Naive thymus-derived CD4-positive, alpha-beta T cell (primary cell): ENCODE measurements at regions not wholly inside any gene's neighbourhood (a gene's known extent, or its start where the extent isn't known, plus 50 kb on each side); places are given as distances from the start of the nearest gene placed in this dataset.

Source experiments
- ATAC-seq: fragments of 150-1000 bp; cut with Tn5 transposase; 2 replicates; pipeline ENCODE4 v1.10.0; 2021; ENCODE audit warnings: mild to moderate bottlenecking, moderate library complexity
- CTCF ChIA-PET: fragments of 350-600 bp; sonication (Branson Sonifier 250); formaldehyde crosslinking; loops from one replicate; lab custom pipeline; 2021; ENCODE audit warnings: antibody characterized with exemption; lab: Charles Lee
- POLR2A ChIA-PET: fragments of 350-600 bp; sonication (Branson Sonifier 250); formaldehyde crosslinking; loops from one replicate; lab custom pipeline; 2021; ENCODE audit warnings: antibody characterized with exemption, inconsistent platforms; lab: Charles Lee
- DNase-seq, 9 donors: peaks; one replicate each; pipeline versions ENCODE4 v3.0.0 to v3.0.0-alpha.2; 2020 to 2022; ENCODE audit warnings: mixed read lengths in 1 of 9
- H3K27ac ChIP-seq: one replicate; pipeline ENCODE4 v1.7.0; 2013; ENCODE audit warnings: mild to moderate bottlenecking, low read depth, low read length, moderate library complexity
- H3K27me3 ChIP-seq, 2 donors: one replicate each; pipeline ENCODE4 v1.7.0; 2013; ENCODE audit warnings: low read length in 2 of 2, mild to moderate bottlenecking in 2 of 2, moderate library complexity in 2 of 2; ENCODE audit not compliant: control insufficient read depth in 2 of 2, insufficient read depth in 2 of 2
- H3K36me3 ChIP-seq, 3 experiments: 1 replicate in 2 of 3; 2 replicates in 1 of 3; pipeline ENCODE4 v1.7.0; 2013; ENCODE audit warnings: low read length in 3 of 3, mild to moderate bottlenecking in 3 of 3, moderate library complexity in 1 of 3; ENCODE audit not compliant: insufficient read depth in 3 of 3, control insufficient read depth in 2 of 3
- H3K4me1 ChIP-seq, 2 donors: one replicate each; pipeline ENCODE4 v1.7.0; 2013; ENCODE audit warnings: low read length in 2 of 2, mild to moderate bottlenecking in 2 of 2, moderate library complexity in 1 of 2; ENCODE audit not compliant: control insufficient read depth in 2 of 2, insufficient read depth in 2 of 2
- H3K4me3 ChIP-seq: 2 replicates; pipeline ENCODE4 v1.7.0; 2013; ENCODE audit warnings: mild to moderate bottlenecking, low read length
- H3K9me3 ChIP-seq, 3 experiments: 1 replicate in 2 of 3; 2 replicates in 1 of 3; pipeline ENCODE4 v1.7.0; 2013; ENCODE audit warnings: low read length in 3 of 3; ENCODE audit not compliant: control insufficient read depth in 2 of 3
- H3K27ac Mint-ChIP-seq, 9 donors: one replicate each; pipeline ENCODE4 v1.8.0; 2020 to 2022; ENCODE audit warnings: mixed read lengths in 9 of 9, mild to moderate bottlenecking in 8 of 9, moderate library complexity in 5 of 9, inconsistent platforms in 2 of 9
- H3K27me3 Mint-ChIP-seq, 5 donors: one replicate each; pipeline ENCODE4 v1.8.0; 2021 to 2022; ENCODE audit warnings: mixed read lengths in 5 of 5, mild to moderate bottlenecking in 1 of 5
- H3K36me3 Mint-ChIP-seq, 5 donors: one replicate each; pipeline ENCODE4 v1.8.0; 2020 to 2022; ENCODE audit warnings: mixed read lengths in 5 of 5, mild to moderate bottlenecking in 3 of 5, inconsistent platforms in 1 of 5
- H3K4me1 Mint-ChIP-seq, 7 donors: one replicate each; pipeline ENCODE4 v1.8.0; 2020 to 2022; ENCODE audit warnings: mixed read lengths in 7 of 7, mild to moderate bottlenecking in 3 of 7, inconsistent platforms in 1 of 7
- H3K4me3 Mint-ChIP-seq, 10 donors: one replicate each; pipeline ENCODE4 v1.8.0; 2020 to 2022; ENCODE audit warnings: mild to moderate bottlenecking in 10 of 10, mixed read lengths in 10 of 10, moderate library complexity in 6 of 10, inconsistent platforms in 2 of 10
- H3K9me3 Mint-ChIP-seq, 11 donors: one replicate each; pipeline ENCODE4 v1.8.0; 2020 to 2022; ENCODE audit warnings: mixed read lengths in 11 of 11, mild to moderate bottlenecking in 4 of 11, inconsistent platforms in 1 of 11, moderate library complexity in 1 of 11
- intact Hi-C, 2 donors: fragments of 100-400 bp; cut with micrococcal nuclease; formaldehyde crosslinking; loops; one replicate each; pipeline ENCODE4 v1.15.1; 2023

DNA sequence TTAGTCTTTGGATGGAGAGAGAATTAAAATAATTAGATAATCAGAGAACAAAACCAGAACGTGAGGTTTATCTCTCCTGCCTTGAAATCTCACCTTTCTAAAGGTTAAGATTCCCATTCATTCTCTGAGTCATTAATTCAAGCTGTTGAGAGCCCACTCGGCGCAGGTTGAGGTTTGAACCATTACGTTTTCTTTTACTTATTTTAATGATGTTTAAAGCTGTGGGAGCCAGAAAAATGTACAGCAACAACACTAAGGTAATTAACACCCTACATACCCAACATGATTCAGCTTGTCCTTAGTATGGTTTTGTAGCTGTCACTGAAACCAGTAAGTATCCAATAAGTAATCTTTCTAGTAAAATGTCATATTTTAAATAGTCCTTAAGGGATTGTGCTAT lies 153.0 kb upstream of the ANK3 start:
- intact Hi-C loops: no loop called here
- Mint-ChIP-seq H3K27ac (no peak overlapping the region), H3K36me3 (peaks cover 0 to 16% (median 0%) of the 10 kb centered on the region in 5 donors), H3K9me3 (no peaks in the 10 kb centered on the region), H3K4me1 (peaks cover 0 to 23% (median 14%) of the 10 kb centered on the region in 7 donors), H3K27me3 (no peaks in the 10 kb centered on the region), H3K4me3 (no peak overlapping the region)
- Histone ChIP-seq H3K4me1 (no peaks in the 10 kb centered on the region), H3K4me3 (no peak overlapping the region), H3K27me3 (no peaks in the 10 kb centered on the region), H3K27ac (no peak overlapping the region), H3K9me3 (no peaks in the 10 kb centered on the region), H3K36me3 (no peaks in the 10 kb centered on the region)
- ChIA-PET CTCF (no interaction called here), POLR2A (no interaction called here)
- ATAC-seq (no peak), DNase-seq (no peak)

- H3K27ac Mint-ChIP-seq: peak overlapping the region in 1 of 9 donors; percentile 12
- Histone ChIP-seq H3K27me3 (no peaks in the 10 kb centered on the region), H3K36me3 (no peaks in the 10 kb centered on the region), H3K9me3 (no peaks in the 10 kb centered on the region), H3K4me1 (no peaks in the 10 kb centered on the region), H3K27ac (no peak overlapping the region), H3K4me3 (no peak overlapping the region)
- ATAC-seq: no peak
- POLR2A ChIA-PET: no interaction called here
- no peak overlapping the region for H3K4me3 Mint-ChIP-seq
- DNase-seq: no peak
- H3K4me1 Mint-ChIP-seq: peaks cover 0 to 23% (median 14%) of the 10 kb centered on the region in 7 donors
- CTCF ChIA-PET: interaction anchor here (0.6 kb wide), 1 partner anchor 30 kb away, joined by 4 read pairs; no protein-coding TSS in a partner anchor
- H3K36me3 Mint-ChIP-seq: peaks cover 0 to 16% (median 0%) of the 10 kb centered on the region in 5 donors
- H3K9me3 Mint-ChIP-seq: no peaks in the 10 kb centered on the region
- no peaks in the 10 kb centered on the region for H3K27me3 Mint-ChIP-seq
- intact Hi-C loops: no loop called here
Measured at GRCh38 chr10:60541451-60541850, 151.8 kb upstream of the ANK3 start.

DNA sequence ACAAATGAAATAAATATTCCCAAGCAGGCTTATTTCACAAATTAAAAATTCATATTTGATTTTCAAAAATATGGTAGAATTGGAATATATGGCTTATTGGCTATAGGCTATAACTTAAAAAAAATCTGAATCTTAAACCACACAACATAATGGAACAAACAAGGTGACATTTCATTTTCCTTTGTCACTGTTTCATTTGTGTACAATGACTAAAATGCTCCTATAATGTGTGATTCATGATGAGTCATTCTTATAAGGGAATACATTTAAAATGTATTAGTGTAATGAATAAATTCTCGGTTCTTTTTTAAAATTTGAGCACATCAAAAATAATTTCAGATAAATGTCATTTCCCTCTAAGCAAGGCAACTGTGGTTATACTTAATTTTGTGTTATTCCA lies 148.0 kb upstream of the ANK3 start:
- Mint-ChIP-seq H3K9me3 (no peaks in the 10 kb centered on the region), H3K4me1 (peaks cover 0 to 27% (median 8%) of the 10 kb centered on the region in 7 donors), H3K27me3 (no peaks in the 10 kb centered on the region), H3K36me3 (peaks cover 0 to 35% (median 8%) of the 10 kb centered on the region in 5 donors), H3K27ac (no peak overlapping the region), H3K4me3 (no peak overlapping the region)
- Histone ChIP-seq H3K36me3 (peaks cover 0 to 3% (median 0%) of the 10 kb centered on the region in 3 experiments), H3K9me3 (no peaks in the 10 kb centered on the region), H3K27me3 (no peaks in the 10 kb centered on the region), H3K27ac (no peak overlapping the region), H3K4me1 (no peaks in the 10 kb centered on the region), H3K4me3 (no peak overlapping the region)
- ChIA-PET CTCF (no interaction called here), POLR2A (no interaction called here)
- DNase-seq: no peak
- no peak for ATAC-seq
- intact Hi-C loops: loop anchor here in 1 of 2 donors (5.0 kb wide), 1 partner anchor 35 kb away; no protein-coding TSS in a partner anchor

- no peak for DNase-seq
- no peaks in the 10 kb centered on the region for H3K4me1 ChIP-seq
- H3K4me3 ChIP-seq: no peak overlapping the region
- POLR2A ChIA-PET: no interaction called here
- ATAC-seq: no peak
- peaks cover 0 to 27% (median 8%) of the 10 kb centered on the region in 7 donors for H3K4me1 Mint-ChIP-seq
- H3K9me3 ChIP-seq: no peaks in the 10 kb centered on the region
- H3K36me3 Mint-ChIP-seq: peaks cover 0 to 43% (median 13%) of the 10 kb centered on the region in 5 donors
- intact Hi-C loops: loop anchor here in 1 of 2 donors (5.0 kb wide), 1 partner anchor 36 kb away; no protein-coding TSS in a partner anchor
- H3K9me3 Mint-ChIP-seq: no peaks in the 10 kb centered on the region
- no peaks in the 10 kb centered on the region for H3K27me3 ChIP-seq
- no peak overlapping the region for H3K27ac ChIP-seq
- peak overlapping the region in 1 of 10 donors; percentile 31 for H3K4me3 Mint-ChIP-seq
- CTCF ChIA-PET: interaction anchor here (0.7 kb wide), 1 partner anchor 1541 kb away, joined by 3 read pairs; no protein-coding TSS in a partner anchor
- peaks cover 0 to 3% (median 0%) of the 10 kb centered on the region in 3 experiments for H3K36me3 ChIP-seq
- H3K27ac Mint-ChIP-seq: peak overlapping the region in 2 of 9 donors; percentile 12 to 14
- no peaks in the 10 kb centered on the region for H3K27me3 Mint-ChIP-seq
Measured at GRCh38 chr10:60536529-60537114, 146.9 kb upstream of the ANK3 start.

GRCh38 chr10:60535427-60535826 lies 145.8 kb upstream of the ANK3 start:
- H3K4me1 ChIP-seq: no peaks in the 10 kb centered on the region
- H3K27ac Mint-ChIP-seq: no peak overlapping the region
- H3K36me3 Mint-ChIP-seq: peaks cover 0 to 51% (median 17%) of the 10 kb centered on the region in 5 donors
- ChIA-PET POLR2A (no interaction called here), CTCF (no interaction called here)
- H3K4me3 ChIP-seq: no peak overlapping the region
- no peaks in the 10 kb centered on the region for H3K9me3 ChIP-seq
- DNase-seq: no peak
- no peaks in the 10 kb centered on the region for H3K9me3 Mint-ChIP-seq
- H3K36me3 ChIP-seq: peaks cover 0 to 3% (median 0%) of the 10 kb centered on the region in 3 experiments
- peaks cover 0 to 27% (median 8%) of the 10 kb centered on the region in 7 donors for H3K4me1 Mint-ChIP-seq
- ATAC-seq: no peak
- no peak overlapping the region for H3K27ac ChIP-seq
- intact Hi-C loops: loop anchor here in 1 of 2 donors (5.0 kb wide), 1 partner anchor 37 kb away; no protein-coding TSS in a partner anchor
- H3K27me3 ChIP-seq: no peaks in the 10 kb centered on the region
- no peak overlapping the region for H3K4me3 Mint-ChIP-seq
- no peaks in the 10 kb centered on the region for H3K27me3 Mint-ChIP-seq

DNA sequence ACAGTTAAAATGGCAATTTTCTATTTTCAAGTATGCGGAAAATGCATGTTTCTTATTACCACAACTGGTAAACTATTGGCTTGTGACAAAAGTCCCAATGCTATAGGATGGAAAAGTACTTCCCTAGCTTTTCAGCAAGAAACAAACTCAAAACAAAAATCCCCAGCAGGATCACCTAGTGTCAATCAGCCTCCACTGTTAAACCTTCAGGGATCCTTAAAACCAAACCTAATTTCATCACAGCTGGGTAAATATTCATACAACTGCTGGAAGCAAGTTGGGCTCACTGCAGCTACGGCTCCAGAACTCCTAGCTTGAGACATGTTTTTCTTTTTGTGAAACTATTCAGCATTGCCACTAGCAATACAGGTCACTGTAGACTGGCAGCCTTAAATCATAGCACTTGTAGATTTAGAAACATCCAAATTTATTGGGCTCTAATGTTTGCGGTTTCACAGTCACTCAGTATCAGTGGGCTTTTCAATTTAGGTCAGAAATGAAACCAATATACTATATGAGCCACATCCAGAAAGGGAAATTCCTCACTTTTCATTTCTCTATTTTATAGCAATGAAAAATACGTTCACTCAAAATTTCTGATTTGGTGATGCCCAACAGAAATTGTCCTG lies 145.2 kb upstream of the ANK3 start:
- Histone ChIP-seq H3K9me3 (no peaks in the 10 kb centered on the region), H3K27ac (no peak overlapping the region), H3K36me3 (peaks cover 0 to 3% (median 0%) of the 10 kb centered on the region in 3 experiments), H3K4me3 (no peak overlapping the region), H3K4me1 (no peaks in the 10 kb centered on the region), H3K27me3 (no peaks in the 10 kb centered on the region)
- no peak overlapping the region for H3K4me3 Mint-ChIP-seq
- ATAC-seq (no peak), DNase-seq (no peak)
- H3K27ac Mint-ChIP-seq: no peak overlapping the region
- H3K4me1 Mint-ChIP-seq: peaks cover 0 to 27% (median 8%) of the 10 kb centered on the region in 7 donors
- intact Hi-C loops: loop anchor here in 1 of 2 donors (5.0 kb wide), 1 partner anchor 37 kb away; no protein-coding TSS in a partner anchor
- no peaks in the 10 kb centered on the region for H3K9me3 Mint-ChIP-seq
- peaks cover 0 to 55% (median 17%) of the 10 kb centered on the region in 5 donors for H3K36me3 Mint-ChIP-seq
- no peaks in the 10 kb centered on the region for H3K27me3 Mint-ChIP-seq
- ChIA-PET CTCF (no interaction called here), POLR2A (no interaction called here)
